ENCODE measurements at regions not wholly inside any gene's neighbourhood (a gene's known extent, or its start where the extent isn't known, plus 50 kb on each side); places are given as distances from the start of the nearest gene placed in this dataset.
"Not testable (repeated sequence)": the region's sequence is repeated elsewhere in the genome, so short reads cannot be mapped to it uniquely, and the experiment has no call there.

GRCh38 chr5:115435778-115436712 lies 108.5 kb downstream of the FEM1C start:
- no peak for DNase-seq (ENCODE audit: low read depth in 2 of 2)

DNA sequence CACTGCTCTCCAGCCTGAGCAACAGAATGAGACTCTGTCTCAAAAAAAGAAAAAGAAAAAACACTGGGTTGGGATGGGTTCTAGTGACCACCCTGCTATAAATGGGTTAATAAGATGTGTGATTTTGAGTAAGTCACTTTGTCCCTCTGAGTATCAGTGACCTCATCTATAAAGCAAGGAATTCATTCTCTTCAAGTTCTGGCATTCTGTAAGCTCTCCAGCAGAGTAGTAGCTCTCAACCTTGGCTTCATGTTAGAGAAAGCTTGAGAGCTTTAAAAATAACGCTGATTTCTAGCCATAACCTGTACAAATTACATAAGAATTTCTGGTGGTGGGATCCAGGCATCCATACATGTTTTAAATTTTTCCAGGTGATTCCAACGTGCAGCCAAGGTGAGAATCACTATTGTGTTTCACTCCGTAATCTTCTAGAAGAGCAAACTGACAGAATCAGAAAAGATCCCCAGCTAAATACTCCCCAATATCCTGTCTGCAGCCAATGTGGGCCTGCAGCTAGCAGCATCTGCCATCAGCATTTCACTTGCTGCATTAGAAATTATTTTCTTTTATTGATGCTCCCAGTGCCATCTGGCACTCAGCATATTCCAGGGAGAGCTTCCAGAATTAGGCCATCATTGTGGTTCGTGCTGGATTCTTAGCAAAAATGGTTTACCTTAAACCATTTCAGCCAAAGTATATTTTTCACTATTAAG lies 109.4 kb downstream of the FEM1C start:
- no peak for DNase-seq (ENCODE audit: low read depth in 2 of 2)

DNA sequence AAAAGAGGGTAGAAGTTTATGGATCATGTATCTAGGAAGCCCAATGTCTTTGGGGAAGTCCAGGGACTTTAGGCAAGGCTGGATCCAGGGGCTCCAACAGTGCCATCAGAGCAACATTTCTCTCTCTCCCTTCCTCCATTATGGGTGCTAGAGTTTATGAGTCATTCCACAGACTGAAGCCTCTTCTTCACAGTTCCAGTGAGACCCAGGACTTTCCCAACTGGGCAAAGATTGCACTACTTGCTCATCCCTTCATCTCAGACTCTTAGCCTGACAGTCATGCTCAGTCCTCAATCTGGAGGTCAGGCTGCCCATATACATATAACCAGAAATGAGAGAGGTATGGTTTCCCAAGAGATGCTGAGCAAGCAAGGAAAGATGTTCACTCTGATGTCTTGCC lies 110.7 kb downstream of the FEM1C start:
- no peak for DNase-seq (ENCODE audit: low read depth in 2 of 2)

GRCh38 chr5:115432691-115433090 lies 111.9 kb downstream of the FEM1C start:
- no peak for DNase-seq (ENCODE audit: low read depth in 2 of 2)

DNA sequence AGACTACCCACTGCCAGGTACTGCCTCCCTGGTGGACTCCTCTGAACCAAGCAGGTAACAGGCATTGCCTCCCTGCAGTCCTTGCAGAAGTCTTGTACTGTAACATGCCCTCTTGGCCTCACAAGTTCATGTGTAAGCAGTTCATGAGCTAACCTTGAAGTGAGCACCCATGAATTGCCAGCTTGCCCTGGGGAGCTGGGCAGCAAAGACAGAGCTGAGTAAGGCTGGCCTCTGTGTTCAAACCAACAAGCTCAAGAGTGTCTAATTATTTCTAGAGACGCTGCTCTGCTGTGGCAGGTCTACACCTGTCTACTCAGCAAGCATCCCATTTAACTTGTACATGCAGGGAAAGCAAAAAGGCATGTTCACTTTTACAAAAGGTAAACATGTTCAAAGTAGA lies 113.5 kb downstream of the FEM1C start:
- DNase-seq (ENCODE audit: low read depth in 2 of 2): no peak

DNA sequence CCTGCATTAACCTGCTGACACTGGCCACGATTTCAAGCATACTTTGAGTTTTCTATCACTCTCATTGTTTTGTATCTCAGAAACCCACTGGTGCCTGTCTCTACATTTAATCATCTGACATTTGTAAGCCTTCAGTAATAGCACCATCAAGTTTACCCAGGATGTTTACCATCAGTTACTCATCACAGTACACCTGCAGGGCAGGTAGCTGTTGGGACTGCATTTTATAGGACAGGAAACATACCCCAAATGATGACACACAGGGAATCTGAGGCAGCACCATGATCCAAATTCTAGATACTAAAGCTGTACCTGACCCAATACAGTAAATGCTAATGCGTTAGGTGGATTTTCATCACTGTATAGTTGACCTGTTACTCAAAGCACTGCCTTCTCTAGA lies 114.2 kb downstream of the FEM1C start:
- DNase-seq (ENCODE audit: low read depth in 2 of 2): no peak

DNA sequence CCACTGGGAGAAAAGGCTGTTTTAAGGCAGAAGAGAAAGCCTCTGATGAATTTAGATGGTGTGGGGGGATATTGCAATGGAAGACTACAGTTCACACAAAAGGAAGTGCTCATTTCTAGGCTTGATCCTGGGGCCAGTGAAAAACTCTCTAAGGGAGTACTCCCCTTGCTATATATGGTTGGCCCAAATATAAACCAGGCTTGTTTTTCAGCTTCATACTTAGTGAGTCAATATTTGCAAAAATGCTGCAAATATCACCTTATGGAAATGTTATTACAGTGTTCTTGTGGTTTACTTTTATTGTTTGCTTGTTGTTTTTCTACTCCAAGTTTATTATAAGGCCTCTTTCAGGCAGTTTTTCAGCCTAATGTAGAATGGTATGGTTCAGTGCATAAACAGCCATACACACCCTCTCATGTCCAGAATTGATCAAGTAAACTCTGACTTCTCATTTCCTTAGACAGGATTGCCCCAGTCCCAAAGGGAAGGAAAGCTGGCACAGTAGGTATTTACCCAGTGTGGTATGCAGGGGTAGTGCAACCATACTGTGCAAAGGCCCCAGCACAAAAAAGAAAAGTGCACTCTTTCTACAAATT lies 115.1 kb downstream of the FEM1C start:
- DNase-seq (ENCODE audit: low read depth in 2 of 2): no peak

GRCh38 chr5:115428676-115429075 lies 115.9 kb downstream of the FEM1C start:
- no peak for DNase-seq (ENCODE audit: low read depth in 2 of 2)

DNA sequence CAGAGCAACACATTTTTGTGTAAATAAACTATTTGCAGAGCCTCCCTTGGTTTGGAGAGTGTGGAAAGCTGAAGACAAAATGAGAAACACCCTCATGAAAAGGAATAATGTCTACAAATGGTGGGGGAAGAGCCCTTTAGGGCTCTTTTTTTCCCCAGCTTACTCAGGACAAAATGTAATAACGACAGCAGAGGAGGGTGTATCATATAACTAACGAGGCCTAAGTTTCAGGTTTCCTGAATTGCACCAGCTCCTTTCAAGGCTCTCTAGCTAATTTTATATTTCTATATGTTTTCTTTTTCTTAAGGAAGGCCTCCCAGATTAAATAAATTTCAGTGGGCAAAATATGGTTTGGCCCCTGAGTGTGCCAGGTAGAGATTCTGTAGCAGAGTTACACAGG lies 116.3 kb downstream of the FEM1C start:
- no peak for DNase-seq (ENCODE audit: low read depth in 2 of 2)

DNA sequence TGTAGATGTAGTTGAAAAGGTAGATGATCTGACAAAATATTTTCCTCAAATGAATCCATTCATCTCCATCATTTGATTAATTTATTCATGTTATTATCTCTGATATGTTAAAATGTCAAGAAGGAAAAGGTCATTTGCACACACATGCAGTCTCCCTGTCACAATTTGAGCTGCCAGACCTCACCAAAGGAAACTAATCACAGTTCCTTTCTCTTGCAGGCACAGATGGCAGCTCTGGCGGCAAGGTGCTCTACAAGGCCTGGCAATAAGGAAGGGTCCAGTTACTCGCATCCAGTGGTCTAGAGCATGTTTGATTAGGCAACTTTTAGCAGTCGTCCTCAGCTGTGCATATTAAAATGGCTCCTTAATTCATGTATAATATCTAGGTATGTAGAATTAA lies 120.1 kb downstream of the FEM1C start:
- DNase-seq (ENCODE audit: low read depth in 2 of 2): no peak

DNA sequence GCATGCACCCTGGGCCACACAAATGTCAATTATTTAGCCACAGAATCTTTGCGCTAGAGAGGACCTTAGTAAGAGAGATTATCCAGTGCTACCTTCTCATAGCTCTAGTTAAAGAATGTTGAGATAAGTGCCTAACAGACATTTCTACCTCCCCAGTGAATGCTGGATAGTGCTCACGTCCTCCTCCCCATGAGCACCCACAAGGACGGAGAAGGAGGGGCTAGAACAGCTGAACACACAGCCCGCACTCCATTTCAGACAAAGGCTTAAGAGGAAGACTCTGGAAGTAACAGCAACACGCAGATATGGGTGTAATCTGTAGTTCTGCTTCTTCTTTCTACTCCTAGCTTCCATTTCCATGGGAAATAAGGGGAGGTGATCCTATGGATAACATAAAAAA lies 120.5 kb downstream of the FEM1C start:
- no peak for DNase-seq (ENCODE audit: low read depth in 2 of 2)

DNA sequence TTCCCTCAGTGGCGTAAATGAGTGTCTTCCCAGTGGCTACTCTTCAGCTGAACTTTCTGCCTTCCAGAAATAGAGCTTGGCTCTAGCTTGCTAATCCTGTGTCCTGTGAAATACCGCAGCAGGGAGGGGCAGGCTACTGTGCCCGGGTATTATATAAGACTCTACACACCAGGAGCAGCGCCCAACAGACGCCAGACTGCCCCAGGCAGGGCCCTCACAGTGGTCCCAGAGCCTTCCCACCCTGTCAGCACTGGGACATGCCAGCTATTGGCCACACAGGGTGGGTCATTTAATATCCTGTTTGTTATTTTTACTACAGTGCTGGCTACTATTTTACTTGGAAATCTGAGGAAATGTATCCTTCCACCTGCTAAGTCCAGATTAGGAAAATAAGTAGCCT lies 121.0 kb downstream of the FEM1C start:
- no peak for DNase-seq (ENCODE audit: low read depth in 2 of 2)

DNA sequence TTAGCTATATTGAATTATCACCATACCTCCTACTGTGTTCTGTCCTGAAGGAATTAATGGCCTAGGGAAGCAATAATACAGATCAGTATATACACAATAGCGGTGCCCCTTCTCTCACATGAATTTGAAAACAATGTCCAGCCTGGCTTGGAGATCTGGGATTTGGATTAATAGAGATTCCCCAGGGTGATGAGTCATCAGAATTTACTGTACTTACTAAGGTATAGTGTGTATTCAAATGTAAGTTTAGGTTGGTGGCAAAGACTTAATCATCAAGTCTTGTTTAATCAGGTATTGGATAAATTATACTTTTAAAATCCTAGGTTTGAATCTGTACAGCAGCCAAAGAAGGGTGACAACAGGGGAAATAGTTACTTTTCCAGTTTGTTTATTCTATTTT lies 121.5 kb downstream of the FEM1C start:
- no peak for DNase-seq (ENCODE audit: low read depth in 2 of 2)

DNA sequence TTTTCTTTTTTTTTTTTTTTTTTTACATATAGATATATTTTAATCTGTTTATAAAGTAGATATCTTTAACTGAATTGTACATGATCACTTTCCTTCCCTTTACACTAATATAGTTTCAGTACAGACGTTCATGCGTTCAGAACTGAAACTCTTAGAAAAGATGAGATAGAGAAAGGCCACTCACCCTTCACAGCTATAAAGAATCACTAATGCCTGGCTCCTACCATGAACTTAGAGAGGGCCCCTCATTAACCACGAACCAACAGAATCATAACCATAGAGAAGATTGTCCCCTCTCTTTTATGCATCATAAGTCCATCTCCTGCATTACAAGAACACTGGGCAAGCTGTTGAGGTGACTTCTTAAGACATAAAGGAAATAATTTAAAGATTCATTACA lies 123.8 kb downstream of the FEM1C start:
- not testable (repeated sequence) for DNase-seq (ENCODE audit: low read depth in 2 of 2)

DNA sequence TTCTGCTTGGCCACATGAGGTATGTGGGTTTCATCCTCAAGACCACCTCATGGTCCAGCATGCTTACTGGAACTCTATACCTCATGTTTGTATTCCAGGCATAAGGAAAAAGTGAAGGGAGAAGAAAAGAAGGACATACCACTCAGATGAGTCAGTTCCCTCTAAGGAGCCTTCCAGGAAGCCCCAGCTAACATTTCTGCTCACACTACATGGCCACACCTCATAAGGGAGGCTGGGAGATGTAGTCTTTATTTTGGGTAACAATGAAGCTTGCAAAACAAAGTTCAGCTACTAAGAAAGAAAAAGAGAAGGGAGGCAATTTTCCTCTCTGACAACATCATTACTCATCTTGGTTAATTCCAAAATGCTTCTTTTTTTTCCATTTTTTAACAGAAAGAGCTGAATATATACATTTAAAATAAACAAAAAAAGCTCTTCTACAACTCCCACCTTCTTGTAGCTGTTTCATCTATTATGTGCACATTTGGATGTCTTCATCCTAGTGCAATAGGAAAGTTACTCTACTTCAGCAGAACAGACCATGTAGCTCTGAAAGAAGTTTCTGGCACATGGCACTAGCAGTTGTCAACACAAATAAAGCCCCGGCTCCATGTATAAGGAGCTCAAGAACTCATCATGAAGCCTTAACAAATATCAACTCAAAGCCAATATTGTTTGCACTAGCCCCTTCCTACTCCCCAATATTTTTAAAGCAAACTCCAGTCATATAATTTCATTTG lies 123.6 kb upstream of the CCDC112 start:
- no peak for DNase-seq (ENCODE audit: low read depth in 2 of 2)

DNA sequence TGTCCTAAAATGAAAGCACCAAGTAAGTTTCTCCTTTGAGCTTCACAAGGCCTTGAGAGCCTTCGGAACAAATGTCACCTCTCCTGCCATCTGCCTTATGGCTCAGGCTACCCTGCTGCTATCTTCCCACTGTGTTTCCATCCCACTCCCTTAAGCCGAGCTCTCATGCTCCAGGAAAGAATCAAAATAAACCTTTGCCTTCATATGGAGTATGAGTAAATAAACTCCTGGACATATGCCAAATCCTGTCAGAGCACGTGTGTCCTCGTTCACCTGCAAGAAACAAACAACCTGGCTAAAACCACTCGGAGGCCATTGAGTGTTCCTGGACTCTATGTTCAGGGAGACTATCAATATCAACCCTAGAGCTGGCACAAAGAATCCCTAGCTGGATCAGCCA lies 122.3 kb upstream of the CCDC112 start:
- DNase-seq (ENCODE audit: low read depth in 2 of 2): no peak

GRCh38 chr5:115417076-115417475 lies 120.6 kb upstream of the CCDC112 start:
- DNase-seq (ENCODE audit: low read depth in 2 of 2): no peak

- peak in 1 of 2 donors; percentile 10 for DNase-seq (ENCODE audit: low read depth in 2 of 2)
These were observed 118.7 kb upstream of the CCDC112 start for GRCh38 chr5:115415143-115415491.

- DNase-seq (ENCODE audit: low read depth in 2 of 2): no peak
These were observed 118.1 kb upstream of the CCDC112 start for GRCh38 chr5:115414406-115415142.

- DNase-seq (ENCODE audit: low read depth in 2 of 2): no peak
These were observed 117.2 kb upstream of the CCDC112 start for GRCh38 chr5:115413651-115414050.

DNA sequence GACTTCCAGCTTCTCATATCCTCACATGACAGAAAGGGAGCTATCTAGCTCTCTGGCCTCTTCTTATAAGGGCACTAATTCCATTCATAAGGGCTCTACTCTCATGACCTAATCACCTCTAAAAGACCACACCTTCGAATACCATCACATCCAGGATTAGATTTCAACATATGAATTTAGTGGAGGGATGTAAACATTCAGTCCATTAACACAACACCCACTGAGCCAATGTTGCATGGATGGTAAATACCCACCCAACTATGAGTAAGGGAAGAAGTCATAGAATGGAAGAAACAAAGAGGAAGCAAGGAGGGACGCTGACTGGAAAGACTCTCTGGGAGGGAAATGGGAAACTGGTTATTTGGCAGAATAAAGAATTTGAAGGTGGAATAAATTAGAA lies 112.6 kb upstream of the CCDC112 start:
- DNase-seq (ENCODE audit: low read depth in 2 of 2): no peak

All from stimulated activated CD8-positive, alpha-beta memory T cell treated with anti-CD3 and anti-CD28 coated beads, Interleukin-15, amount 100 ng/mL, for 48 hours (primary cell).